ENCODE measurements at regions not wholly inside any gene's neighbourhood (a gene's known extent, or its start where the extent isn't known, plus 50 kb on each side); places are given as distances from the start of the nearest gene placed in this dataset.

DNA sequence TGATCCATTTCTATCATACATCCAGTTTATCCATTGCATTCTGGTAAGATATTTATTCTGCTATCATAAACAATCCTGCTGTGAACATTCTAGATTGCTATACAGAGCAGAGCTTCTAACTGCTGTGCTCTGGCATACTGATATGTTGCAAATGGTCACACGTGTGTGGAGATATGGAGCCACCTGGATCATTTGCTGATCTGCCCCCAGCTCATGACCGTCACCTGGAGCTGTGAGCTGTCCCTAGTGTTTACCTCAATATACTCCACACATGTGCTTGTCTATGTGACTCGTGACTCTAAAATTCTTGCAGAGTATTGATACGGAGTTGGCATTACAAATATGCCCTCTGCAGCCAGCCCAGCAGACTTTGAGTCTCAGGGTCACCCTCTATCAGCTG is 164.5 kb upstream of the ZFHX3 start:
- Histone ChIP-seq H3K27ac (ENCODE audit: low read depth, low read length) (no peak overlapping the region), H3K27me3 (ENCODE audit: insufficient read depth, low read length) (no peaks in the 10 kb centered on the region), H3K79me2 (ENCODE audit: control insufficient read depth, insufficient read depth, low read length, poor library complexity) (no peaks in the 10 kb centered on the region), H3K4me1 (ENCODE audit: control insufficient read depth in 1 of 2, insufficient read depth in 2 of 2, low read length in 2 of 2) (no peaks in the 10 kb centered on the region), H4K12ac (ENCODE audit: low read depth, low read length) (no peak overlapping the region), H2AFZ (ENCODE audit: insufficient read depth, low read length, poor library complexity) (no peak overlapping the region), H3K9me3 (ENCODE audit: insufficient read depth, low read depth, low read length) (no peaks in the 10 kb centered on the region), H3K4me3 (ENCODE audit: low read depth, low read length) (no peak overlapping the region), H3K4me2 (ENCODE audit: low read length) (no peak overlapping the region), H3K14ac (ENCODE audit: low read length) (no peak overlapping the region), H2BK120ac (ENCODE audit: insufficient read depth, low read length, poor library complexity) (no peak overlapping the region), H2BK12ac (ENCODE audit: low read length) (no peak overlapping the region), H3K23ac (ENCODE audit: low read length) (no peak overlapping the region), H3K4ac (ENCODE audit: low read depth, low read length) (no peak overlapping the region), H3K79me1 (ENCODE audit: low read length) (peaks cover 3% of the 10 kb centered on the region), H3K18ac (ENCODE audit: low read length) (no peak overlapping the region), H2BK5ac (ENCODE audit: low read depth, low read length, poor library complexity) (no peak overlapping the region), H4K91ac (ENCODE audit: low read depth, low read length) (no peak overlapping the region), H3K9ac (ENCODE audit: low read length) (no peak overlapping the region), H2AK5ac (ENCODE audit: low read length) (no peak overlapping the region), H4K8ac (ENCODE audit: low read depth, low read length) (no peak overlapping the region), H3K36me3 (ENCODE audit: control insufficient read depth in 1 of 2, insufficient read depth in 2 of 2, low read length in 2 of 2) (no peaks in the 10 kb centered on the region)
- no peak for DNase-seq
- no CpG with 5 or more reads among the region's 4 CpGs for WGBS (ENCODE audit: extremely low coverage, insufficient coverage, insufficient read length)

DNA sequence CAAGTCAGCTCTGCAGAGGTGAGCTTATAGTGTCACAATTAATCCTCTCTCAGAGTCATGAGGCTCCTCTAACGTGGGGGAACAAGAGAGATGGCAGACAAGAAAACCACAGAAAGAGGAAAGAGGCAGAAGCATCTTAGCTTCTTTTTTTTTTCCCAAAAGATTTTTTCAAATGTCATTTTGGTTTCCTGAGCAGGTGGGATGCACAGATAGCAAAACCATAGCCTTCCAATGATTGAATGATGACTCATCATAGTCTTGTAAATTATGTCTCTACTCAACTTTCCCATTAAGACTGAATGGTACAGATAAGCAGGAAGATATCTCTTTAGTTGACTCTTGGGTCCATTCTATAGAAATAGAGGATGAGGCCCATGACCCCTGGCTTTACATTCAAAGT is 162.8 kb upstream of the ZFHX3 start:
- WGBS (ENCODE audit: extremely low coverage, insufficient coverage, insufficient read length), result no CpG with 5 or more reads among the region's 1 CpG
- Histone ChIP-seq H3K79me2 (ENCODE audit: control insufficient read depth, insufficient read depth, low read length, poor library complexity) (no peaks in the 10 kb centered on the region), H4K12ac (ENCODE audit: low read depth, low read length) (no peak overlapping the region)

DNA sequence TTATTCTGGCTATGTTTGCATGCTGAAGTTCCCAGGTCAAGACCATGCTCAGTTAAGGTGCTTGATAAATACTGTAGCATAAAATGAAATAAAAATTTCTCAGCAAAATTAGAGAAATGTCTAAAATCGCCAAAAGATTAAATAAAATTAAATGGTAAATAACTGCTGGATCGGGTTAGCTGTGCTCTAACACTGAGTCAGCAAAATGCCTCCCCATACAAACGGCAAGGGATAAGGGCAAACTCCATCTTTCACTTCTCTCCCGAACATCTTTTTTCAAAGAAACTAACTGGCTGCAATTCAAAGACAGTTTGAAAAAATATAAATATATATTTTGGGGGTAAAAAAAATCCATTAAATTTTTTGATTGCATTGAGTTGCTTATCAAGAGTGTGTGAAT is 162.2 kb upstream of the ZFHX3 start:
- Histone ChIP-seq H3K4me2 (ENCODE audit: low read length) (no peak overlapping the region), H4K12ac (ENCODE audit: low read depth, low read length) (no peak overlapping the region), H2BK120ac (ENCODE audit: insufficient read depth, low read length, poor library complexity) (no peak overlapping the region), H3K9me3 (ENCODE audit: insufficient read depth, low read depth, low read length) (no peaks in the 10 kb centered on the region), H3K79me2 (ENCODE audit: control insufficient read depth, insufficient read depth, low read length, poor library complexity) (no peaks in the 10 kb centered on the region), H3K9ac (ENCODE audit: low read length) (no peak overlapping the region), H3K4ac (ENCODE audit: low read depth, low read length) (no peak overlapping the region), H3K4me1 (ENCODE audit: control insufficient read depth in 1 of 2, insufficient read depth in 2 of 2, low read length in 2 of 2) (no peaks in the 10 kb centered on the region), H2BK12ac (ENCODE audit: low read length) (no peak overlapping the region), H3K23ac (ENCODE audit: low read length) (no peak overlapping the region), H3K27me3 (ENCODE audit: insufficient read depth, low read length) (no peaks in the 10 kb centered on the region), H2BK5ac (ENCODE audit: low read depth, low read length, poor library complexity) (no peak overlapping the region), H3K27ac (ENCODE audit: low read depth, low read length) (no peak overlapping the region), H3K18ac (ENCODE audit: low read length) (no peak overlapping the region), H3K79me1 (ENCODE audit: low read length) (peaks cover 3% of the 10 kb centered on the region), H2AK5ac (ENCODE audit: low read length) (no peak overlapping the region), H3K4me3 (ENCODE audit: low read depth, low read length) (no peak overlapping the region), H3K36me3 (ENCODE audit: control insufficient read depth in 1 of 2, insufficient read depth in 2 of 2, low read length in 2 of 2) (no peaks in the 10 kb centered on the region), H4K8ac (ENCODE audit: low read depth, low read length) (no peak overlapping the region), H4K91ac (ENCODE audit: low read depth, low read length) (no peak overlapping the region), H2AFZ (ENCODE audit: insufficient read depth, low read length, poor library complexity) (no peak overlapping the region), H3K14ac (ENCODE audit: low read length) (no peak overlapping the region)
- DNase-seq, result no peak
- WGBS (ENCODE audit: extremely low coverage, insufficient coverage, insufficient read length), result no CpG with 5 or more reads among the region's 4 CpGs

More for the DNA sequence above, 162.8 kb upstream of the ZFHX3 start:
- DNase-seq, result no peak
- H3K18ac ChIP-seq (ENCODE audit: low read length), result no peak overlapping the region
- no peak overlapping the region for H4K91ac ChIP-seq (ENCODE audit: low read depth, low read length)
- no peak overlapping the region for H3K14ac ChIP-seq (ENCODE audit: low read length)
- H3K4me3 ChIP-seq (ENCODE audit: low read depth, low read length), result no peak overlapping the region
- H4K8ac ChIP-seq (ENCODE audit: low read depth, low read length), result no peak overlapping the region
- H3K4me2 ChIP-seq (ENCODE audit: low read length), result no peak overlapping the region
- H2BK12ac ChIP-seq (ENCODE audit: low read length), result no peak overlapping the region
- H3K27ac ChIP-seq (ENCODE audit: low read depth, low read length), result no peak overlapping the region
- no peak overlapping the region for H2AK5ac ChIP-seq (ENCODE audit: low read length)
- H3K4ac ChIP-seq (ENCODE audit: low read depth, low read length), result no peak overlapping the region
- H2AFZ ChIP-seq (ENCODE audit: insufficient read depth, low read length, poor library complexity), result no peak overlapping the region
- H2BK5ac ChIP-seq (ENCODE audit: low read depth, low read length, poor library complexity), result no peak overlapping the region
- no peak overlapping the region for H3K23ac ChIP-seq (ENCODE audit: low read length)
- no peaks in the 10 kb centered on the region for H3K36me3 ChIP-seq (ENCODE audit: control insufficient read depth in 1 of 2, insufficient read depth in 2 of 2, low read length in 2 of 2)
- no peak overlapping the region for H2BK120ac ChIP-seq (ENCODE audit: insufficient read depth, low read length, poor library complexity)
- peaks cover 3% of the 10 kb centered on the region for H3K79me1 ChIP-seq (ENCODE audit: low read length)
- no peaks in the 10 kb centered on the region for H3K27me3 ChIP-seq (ENCODE audit: insufficient read depth, low read length)
- no peak overlapping the region for H3K9ac ChIP-seq (ENCODE audit: low read length)
- no peaks in the 10 kb centered on the region for H3K9me3 ChIP-seq (ENCODE audit: insufficient read depth, low read depth, low read length)
- no peaks in the 10 kb centered on the region for H3K4me1 ChIP-seq (ENCODE audit: control insufficient read depth in 1 of 2, insufficient read depth in 2 of 2, low read length in 2 of 2)

DNA sequence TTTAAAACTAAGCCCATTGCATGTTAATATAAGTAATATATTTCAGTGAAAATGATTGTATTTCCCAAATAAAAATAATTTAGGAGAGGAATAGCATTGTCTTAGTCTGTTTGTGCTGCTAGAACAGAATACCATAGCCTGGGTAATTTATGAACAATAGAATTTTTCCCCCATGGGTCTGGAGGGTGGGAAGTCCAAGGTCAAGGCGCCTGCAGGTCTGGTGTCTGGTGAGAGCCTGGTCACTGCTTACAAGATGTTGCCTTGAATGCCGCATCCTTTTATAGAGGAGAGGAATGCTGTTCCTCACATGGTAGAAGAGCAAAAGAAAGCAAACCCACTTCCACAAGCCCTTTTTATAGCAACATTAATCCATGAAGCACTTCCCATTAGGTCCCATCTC is 161.3 kb upstream of the ZFHX3 start:
- Histone ChIP-seq H3K4me3 (ENCODE audit: low read depth, low read length) (no peak overlapping the region), H3K18ac (ENCODE audit: low read length) (no peak overlapping the region), H2AFZ (ENCODE audit: insufficient read depth, low read length, poor library complexity) (no peak overlapping the region), H3K4me1 (ENCODE audit: control insufficient read depth in 1 of 2, insufficient read depth in 2 of 2, low read length in 2 of 2) (no peaks in the 10 kb centered on the region), H2BK120ac (ENCODE audit: insufficient read depth, low read length, poor library complexity) (no peak overlapping the region), H3K79me1 (ENCODE audit: low read length) (peaks cover 3% of the 10 kb centered on the region), H2BK5ac (ENCODE audit: low read depth, low read length, poor library complexity) (no peak overlapping the region), H3K27me3 (ENCODE audit: insufficient read depth, low read length) (no peaks in the 10 kb centered on the region), H4K12ac (ENCODE audit: low read depth, low read length) (no peak overlapping the region), H3K36me3 (ENCODE audit: control insufficient read depth in 1 of 2, insufficient read depth in 2 of 2, low read length in 2 of 2) (no peaks in the 10 kb centered on the region), H3K9me3 (ENCODE audit: insufficient read depth, low read depth, low read length) (no peaks in the 10 kb centered on the region), H4K8ac (ENCODE audit: low read depth, low read length) (no peak overlapping the region), H3K4me2 (ENCODE audit: low read length) (no peak overlapping the region), H3K23ac (ENCODE audit: low read length) (no peak overlapping the region), H2BK12ac (ENCODE audit: low read length) (no peak overlapping the region), H3K4ac (ENCODE audit: low read depth, low read length) (no peak overlapping the region), H3K9ac (ENCODE audit: low read length) (no peak overlapping the region), H3K14ac (ENCODE audit: low read length) (no peak overlapping the region), H3K27ac (ENCODE audit: low read depth, low read length) (no peak overlapping the region), H2AK5ac (ENCODE audit: low read length) (no peak overlapping the region), H4K91ac (ENCODE audit: low read depth, low read length) (no peak overlapping the region), H3K79me2 (ENCODE audit: control insufficient read depth, insufficient read depth, low read length, poor library complexity) (no peaks in the 10 kb centered on the region)
- no peak for DNase-seq
- WGBS (ENCODE audit: extremely low coverage, insufficient coverage, insufficient read length), result no CpG with 5 or more reads among the region's 2 CpGs
